Cardiac muscle cell (in vitro differentiated cells and primary cell): ENCODE measurements at regions not wholly inside any gene's neighbourhood (a gene's known extent, or its start where the extent isn't known, plus 50 kb on each side); places are given as distances from the start of the nearest gene placed in this dataset.

ENCODE experiments used
- DNase-seq, 2 donors: peaks; one replicate each; pipeline versions ENCODE4 v3.0.0 to v3.0.0-alpha.2; 2010 to 2017; ENCODE audit warnings: low read depth in 1 of 2, low spot score in 1 of 2
- H3K27ac ChIP-seq: fragments of 200-600 bp; sonication (generic); 2 replicates; pipeline ENCODE4 v1.5.1; 2016
- H3K27me3 ChIP-seq: fragments of 200-600 bp; sonication (generic); 2 replicates; pipeline ENCODE4 v1.6.0; 2016; ENCODE audit warnings: control low read depth
- H3K36me3 ChIP-seq: fragments of 200-600 bp; sonication (generic); 2 replicates; pipeline ENCODE4 v1.5.1; 2016; ENCODE audit warnings: control low read depth
- H3K4me1 ChIP-seq: fragments of 200-600 bp; sonication (generic); 2 replicates; pipeline ENCODE4 v1.8.1; 2017; ENCODE audit warnings: low read depth, mild to moderate bottlenecking, mixed run types
- H3K4me3 ChIP-seq: fragments of 200-600 bp; sonication (generic); 2 replicates; pipeline ENCODE4 v1.5.1; 2016; ENCODE audit warnings: mild to moderate bottlenecking
- H3K9me3 ChIP-seq: fragments of 200-600 bp; sonication (generic); 2 replicates; pipeline ENCODE4 v1.5.1; 2017; ENCODE audit warnings: low read depth, mild to moderate bottlenecking, control low read depth
- TF ChIP-seq, protein P1 (sequence below): IDR thresholded peaks from 2 replicates; pipeline ENCODE4 v1.5.1; 2012; ENCODE audit warnings: low read depth, mild to moderate bottlenecking, low read length

DNA sequence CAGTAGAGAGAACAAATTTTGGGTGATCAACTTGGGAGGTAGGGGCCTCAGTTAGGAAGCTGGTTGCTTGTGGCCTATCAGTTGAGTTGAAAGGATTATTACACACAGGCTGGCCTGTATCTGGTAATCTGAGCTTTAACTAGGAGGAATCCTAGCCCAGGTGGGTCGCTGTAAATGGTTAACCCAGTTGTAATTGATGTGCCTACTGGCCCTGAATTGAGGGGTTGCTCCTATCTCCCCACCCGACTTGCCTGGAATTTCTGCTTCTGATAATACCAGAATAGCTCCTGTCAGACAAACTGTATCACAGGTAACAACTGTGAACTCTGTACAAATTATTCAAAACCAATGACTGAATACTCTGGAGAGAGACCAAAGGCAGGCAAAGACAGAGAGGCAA lies 210.4 kb upstream of the RUNX1 start:
- Histone ChIP-seq H3K27me3 (peaks cover 17% of the 10 kb centered on the region), H3K27ac (no peak overlapping the region), H3K9me3 (no peaks in the 10 kb centered on the region), H3K36me3 (no peaks in the 10 kb centered on the region), H3K4me1 (peaks cover 10% of the 10 kb centered on the region), H3K4me3 (no peak overlapping the region)
- no peak for DNase-seq
- TF ChIP-seq, protein P1, sequence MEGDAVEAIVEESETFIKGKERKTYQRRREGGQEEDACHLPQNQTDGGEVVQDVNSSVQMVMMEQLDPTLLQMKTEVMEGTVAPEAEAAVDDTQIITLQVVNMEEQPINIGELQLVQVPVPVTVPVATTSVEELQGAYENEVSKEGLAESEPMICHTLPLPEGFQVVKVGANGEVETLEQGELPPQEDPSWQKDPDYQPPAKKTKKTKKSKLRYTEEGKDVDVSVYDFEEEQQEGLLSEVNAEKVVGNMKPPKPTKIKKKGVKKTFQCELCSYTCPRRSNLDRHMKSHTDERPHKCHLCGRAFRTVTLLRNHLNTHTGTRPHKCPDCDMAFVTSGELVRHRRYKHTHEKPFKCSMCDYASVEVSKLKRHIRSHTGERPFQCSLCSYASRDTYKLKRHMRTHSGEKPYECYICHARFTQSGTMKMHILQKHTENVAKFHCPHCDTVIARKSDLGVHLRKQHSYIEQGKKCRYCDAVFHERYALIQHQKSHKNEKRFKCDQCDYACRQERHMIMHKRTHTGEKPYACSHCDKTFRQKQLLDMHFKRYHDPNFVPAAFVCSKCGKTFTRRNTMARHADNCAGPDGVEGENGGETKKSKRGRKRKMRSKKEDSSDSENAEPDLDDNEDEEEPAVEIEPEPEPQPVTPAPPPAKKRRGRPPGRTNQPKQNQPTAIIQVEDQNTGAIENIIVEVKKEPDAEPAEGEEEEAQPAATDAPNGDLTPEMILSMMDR, result no peak

DNA sequence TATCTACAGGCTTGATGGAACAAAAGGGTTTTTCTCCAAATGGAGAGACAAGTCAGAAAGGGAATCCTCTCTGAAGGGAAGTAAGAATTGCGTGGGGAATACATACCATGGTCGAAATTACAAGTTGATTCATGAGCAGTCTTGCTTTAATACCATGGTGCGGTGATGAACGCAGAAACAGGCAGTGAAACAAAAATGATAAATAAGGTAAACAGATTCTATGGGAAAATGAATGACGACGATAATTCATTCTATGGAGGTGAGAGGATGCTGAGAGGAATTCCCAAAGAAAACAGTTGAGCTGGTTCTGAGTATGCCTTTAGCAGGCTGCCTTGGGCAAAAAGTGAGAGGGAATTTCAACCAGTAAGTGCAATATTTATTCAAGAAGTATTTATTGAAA lies 209.4 kb upstream of the RUNX1 start:
- Histone ChIP-seq H3K4me3 (no peak overlapping the region), H3K27ac (no peak overlapping the region), H3K9me3 (no peaks in the 10 kb centered on the region), H3K27me3 (peaks cover 17% of the 10 kb centered on the region), H3K4me1 (peaks cover 10% of the 10 kb centered on the region), H3K36me3 (no peaks in the 10 kb centered on the region)
- TF ChIP-seq, protein P1, result no peak
- DNase-seq, result no peak

DNA sequence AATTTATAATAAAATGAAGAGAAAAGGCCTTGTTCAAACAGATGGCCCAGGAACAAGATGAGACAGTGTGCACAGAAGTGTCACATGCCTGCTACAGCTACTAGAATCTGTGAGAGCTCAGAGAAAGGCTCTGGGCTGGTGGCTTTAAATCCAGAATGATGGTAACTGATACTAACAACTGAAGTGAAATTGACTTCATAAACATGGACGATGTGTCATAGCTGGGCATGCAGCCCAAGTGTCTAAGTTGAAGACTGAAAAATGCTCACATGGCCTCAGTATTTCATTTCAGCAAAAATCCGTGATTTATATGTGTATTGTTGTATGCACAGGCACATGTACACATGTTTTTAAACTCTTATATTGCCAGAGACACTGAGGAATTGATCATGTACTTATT lies 208.3 kb upstream of the RUNX1 start:
- peak in 1 of 2 donors; percentile 95 for DNase-seq
- H3K36me3 ChIP-seq, result no peaks in the 10 kb centered on the region
- peaks cover 10% of the 10 kb centered on the region for H3K4me1 ChIP-seq
- no peak overlapping the region for H3K27ac ChIP-seq
- H3K9me3 ChIP-seq, result no peaks in the 10 kb centered on the region
- TF ChIP-seq, protein P1, result no peak
- no peak overlapping the region for H3K4me3 ChIP-seq
- peaks cover 10% of the 10 kb centered on the region for H3K27me3 ChIP-seq

DNA sequence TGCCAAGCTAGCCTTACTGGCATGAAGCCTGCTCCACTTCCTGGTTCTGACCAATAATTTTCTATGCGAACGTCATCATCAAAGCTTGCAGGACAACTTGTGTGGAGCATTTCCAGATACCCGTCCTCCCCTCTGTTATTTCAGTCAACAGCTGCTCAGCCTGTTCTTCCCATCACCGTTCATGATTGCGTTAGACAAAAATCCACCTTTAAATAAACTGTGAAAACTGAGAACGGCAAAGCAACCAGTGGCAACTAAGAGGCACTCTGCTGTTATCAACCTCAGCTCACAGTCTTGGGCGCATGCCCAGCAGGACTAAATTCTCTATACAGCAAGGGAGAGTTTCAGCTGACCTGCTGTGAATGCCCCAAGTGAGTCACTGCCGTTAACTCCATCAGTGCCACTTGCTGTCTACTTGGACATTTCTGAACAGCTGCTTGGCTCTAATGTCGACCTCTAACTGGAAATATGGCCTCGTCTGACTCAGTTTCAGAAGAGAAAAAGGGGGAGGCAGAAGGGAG lies 207.4 kb upstream of the RUNX1 start:
- Histone ChIP-seq H3K27ac (no peak overlapping the region), H3K4me1 (peaks cover 10% of the 10 kb centered on the region), H3K27me3 (peaks cover 9% of the 10 kb centered on the region), H3K9me3 (no peaks in the 10 kb centered on the region), H3K4me3 (no peak overlapping the region), H3K36me3 (no peaks in the 10 kb centered on the region)
- DNase-seq, result peak; percentile 74 to 99
- TF ChIP-seq, protein P1, result no peak

DNA sequence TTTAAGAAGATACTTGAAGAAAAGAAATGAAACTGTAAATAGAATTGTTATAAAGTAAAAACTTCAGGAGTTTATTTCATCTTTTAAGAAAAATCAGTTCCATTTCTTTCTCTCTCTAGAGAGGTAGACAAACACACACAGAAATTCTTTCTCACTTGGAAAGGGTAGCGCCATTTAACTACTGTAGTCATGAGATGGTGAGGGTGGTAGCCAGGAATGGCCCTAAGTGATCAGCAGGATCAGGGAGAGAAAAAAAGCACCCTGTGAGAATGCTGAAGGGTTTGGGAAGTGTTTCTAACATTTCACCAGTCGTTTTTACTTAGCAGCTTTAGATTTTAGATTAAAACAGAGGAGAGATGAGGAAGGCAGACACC lies 205.7 kb upstream of the RUNX1 start:
- Histone ChIP-seq H3K27ac (no peak overlapping the region), H3K36me3 (no peaks in the 10 kb centered on the region), H3K4me3 (no peak overlapping the region), H3K4me1 (peaks cover 10% of the 10 kb centered on the region), H3K9me3 (no peaks in the 10 kb centered on the region), H3K27me3 (peaks cover 9% of the 10 kb centered on the region)
- DNase-seq, result no peak
- TF ChIP-seq, protein P1, result no peak
